Mesothelial cell of epicardium (in vitro differentiated cells): ENCODE measurements at regions not wholly inside any gene's neighbourhood (a gene's known extent, or its start where the extent isn't known, plus 50 kb on each side); places are given as distances from the start of the nearest gene placed in this dataset.
"Not testable (repeated sequence)": the region's sequence is repeated elsewhere in the genome, so short reads cannot be mapped to it uniquely, and the experiment has no call there.

ENCODE experiments used
- DNase-seq, 2 experiments: peaks; one replicate each; pipeline ENCODE4 v3.0.0; 2021; ENCODE audit warnings: low spot score in 2 of 2; ENCODE audit not compliant: unreplicated experiment in 2 of 2
- H3K27ac Mint-ChIP-seq: 2 replicates; pipeline ENCODE4 v1.8.0; 2021; ENCODE audit warnings: mixed read lengths
- H3K27me3 Mint-ChIP-seq: 2 replicates; pipeline ENCODE4 v1.8.0; 2021; ENCODE audit warnings: low read depth, mixed read lengths
- H3K36me3 Mint-ChIP-seq: 2 replicates; pipeline ENCODE4 v1.8.0; 2021; ENCODE audit warnings: mixed read lengths
- H3K4me1 Mint-ChIP-seq: 2 replicates; pipeline ENCODE4 v1.8.0; 2021; ENCODE audit warnings: mixed read lengths
- H3K4me3 Mint-ChIP-seq: 2 replicates; pipeline ENCODE4 v1.8.0; 2021; ENCODE audit warnings: mild to moderate bottlenecking, moderate library complexity, mixed read lengths
- H3K9me3 Mint-ChIP-seq: 2 replicates; pipeline ENCODE4 v1.8.0; 2021; ENCODE audit warnings: mixed read lengths
- TF ChIP-seq, protein P1 (sequence below): fragments of 200-600 bp; sonication (generic); IDR thresholded peaks from one replicate; pipeline ENCODE4 v1.5.0; 2021; ENCODE audit warnings: antibody characterized with exemption; ENCODE audit not compliant: unreplicated experiment

DNA sequence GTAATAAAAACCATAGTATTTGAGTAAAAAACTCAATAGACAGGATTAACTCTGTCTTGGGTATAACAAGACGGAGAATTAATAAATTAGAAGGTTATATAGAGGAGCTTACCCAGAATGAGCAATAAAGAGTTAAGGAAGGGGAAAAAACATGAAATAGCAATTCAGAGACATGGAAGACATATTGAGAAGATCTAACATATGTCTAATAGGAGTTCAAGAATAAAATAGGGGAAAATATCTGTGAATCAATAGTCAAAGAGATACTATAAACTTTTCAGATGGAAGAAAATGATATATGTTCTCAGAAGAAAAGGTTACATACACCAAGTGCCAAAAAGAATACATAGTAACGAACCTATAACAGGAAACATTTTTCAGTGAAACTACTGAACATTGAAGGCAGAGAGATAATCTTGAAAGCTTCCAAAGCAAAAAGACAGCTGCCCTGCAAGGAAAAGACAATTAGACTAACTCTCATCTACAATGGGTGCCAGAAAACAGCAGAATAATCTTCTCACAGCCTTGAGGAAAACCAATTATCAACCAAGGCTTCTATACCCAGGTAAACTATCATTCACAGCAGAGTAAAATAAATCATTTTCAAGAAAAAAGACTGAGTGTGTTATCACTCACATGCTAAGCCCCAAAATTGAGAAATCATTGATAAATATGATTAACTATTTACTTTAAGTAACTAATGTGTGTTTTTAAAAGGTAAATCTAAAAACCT, 106.0 kb downstream of the ENC1 start:
- Mint-ChIP-seq H3K27me3 (no peaks in the 10 kb centered on the region), H3K36me3 (peaks cover 15% of the 10 kb centered on the region), H3K9me3 (peaks cover 33% of the 10 kb centered on the region), H3K4me1 (peaks cover 2% of the 10 kb centered on the region), H3K4me3 (no peak overlapping the region), H3K27ac (no peak overlapping the region)
- TF ChIP-seq, protein P1, sequence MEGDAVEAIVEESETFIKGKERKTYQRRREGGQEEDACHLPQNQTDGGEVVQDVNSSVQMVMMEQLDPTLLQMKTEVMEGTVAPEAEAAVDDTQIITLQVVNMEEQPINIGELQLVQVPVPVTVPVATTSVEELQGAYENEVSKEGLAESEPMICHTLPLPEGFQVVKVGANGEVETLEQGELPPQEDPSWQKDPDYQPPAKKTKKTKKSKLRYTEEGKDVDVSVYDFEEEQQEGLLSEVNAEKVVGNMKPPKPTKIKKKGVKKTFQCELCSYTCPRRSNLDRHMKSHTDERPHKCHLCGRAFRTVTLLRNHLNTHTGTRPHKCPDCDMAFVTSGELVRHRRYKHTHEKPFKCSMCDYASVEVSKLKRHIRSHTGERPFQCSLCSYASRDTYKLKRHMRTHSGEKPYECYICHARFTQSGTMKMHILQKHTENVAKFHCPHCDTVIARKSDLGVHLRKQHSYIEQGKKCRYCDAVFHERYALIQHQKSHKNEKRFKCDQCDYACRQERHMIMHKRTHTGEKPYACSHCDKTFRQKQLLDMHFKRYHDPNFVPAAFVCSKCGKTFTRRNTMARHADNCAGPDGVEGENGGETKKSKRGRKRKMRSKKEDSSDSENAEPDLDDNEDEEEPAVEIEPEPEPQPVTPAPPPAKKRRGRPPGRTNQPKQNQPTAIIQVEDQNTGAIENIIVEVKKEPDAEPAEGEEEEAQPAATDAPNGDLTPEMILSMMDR: no peak
- DNase-seq: no peak

- H3K27ac Mint-ChIP-seq: no peak overlapping the region
- H3K4me3 Mint-ChIP-seq: no peak overlapping the region
- no peaks in the 10 kb centered on the region for H3K27me3 Mint-ChIP-seq
- no peaks in the 10 kb centered on the region for H3K4me1 Mint-ChIP-seq
- peaks cover 15% of the 10 kb centered on the region for H3K36me3 Mint-ChIP-seq
- TF ChIP-seq, protein P1: no peak
- peaks cover 39% of the 10 kb centered on the region for H3K9me3 Mint-ChIP-seq
- no peak for DNase-seq
These were observed 110.0 kb downstream of the ENC1 start for GRCh38 chr5:74530326-74531050.

GRCh38 chr5:74529101-74529500, 111.4 kb downstream of the ENC1 start:
- Mint-ChIP-seq H3K27me3 (no peaks in the 10 kb centered on the region), H3K9me3 (peaks cover 42% of the 10 kb centered on the region), H3K27ac (no peak overlapping the region), H3K4me1 (no peaks in the 10 kb centered on the region), H3K36me3 (peaks cover 19% of the 10 kb centered on the region), H3K4me3 (no peak overlapping the region)
- no peak for DNase-seq
- TF ChIP-seq, protein P1: no peak

GRCh38 chr5:74526111-74526510, 114.4 kb downstream of the ENC1 start:
- H3K36me3 Mint-ChIP-seq: peaks cover 20% of the 10 kb centered on the region
- H3K27ac Mint-ChIP-seq: no peak overlapping the region
- H3K4me1 Mint-ChIP-seq: no peaks in the 10 kb centered on the region
- peaks cover 30% of the 10 kb centered on the region for H3K9me3 Mint-ChIP-seq
- no peak for DNase-seq
- TF ChIP-seq, protein P1: no peak
- H3K27me3 Mint-ChIP-seq: no peaks in the 10 kb centered on the region
- no peak overlapping the region for H3K4me3 Mint-ChIP-seq

GRCh38 chr5:74524767-74525166, 115.8 kb downstream of the ENC1 start:
- peaks cover 20% of the 10 kb centered on the region for H3K36me3 Mint-ChIP-seq
- not testable (repeated sequence) for DNase-seq, H3K4me1 Mint-ChIP-seq, H3K27ac Mint-ChIP-seq, H3K27me3 Mint-ChIP-seq, H3K4me3 Mint-ChIP-seq
- H3K9me3 Mint-ChIP-seq: peaks cover 29% of the 10 kb centered on the region

DNA sequence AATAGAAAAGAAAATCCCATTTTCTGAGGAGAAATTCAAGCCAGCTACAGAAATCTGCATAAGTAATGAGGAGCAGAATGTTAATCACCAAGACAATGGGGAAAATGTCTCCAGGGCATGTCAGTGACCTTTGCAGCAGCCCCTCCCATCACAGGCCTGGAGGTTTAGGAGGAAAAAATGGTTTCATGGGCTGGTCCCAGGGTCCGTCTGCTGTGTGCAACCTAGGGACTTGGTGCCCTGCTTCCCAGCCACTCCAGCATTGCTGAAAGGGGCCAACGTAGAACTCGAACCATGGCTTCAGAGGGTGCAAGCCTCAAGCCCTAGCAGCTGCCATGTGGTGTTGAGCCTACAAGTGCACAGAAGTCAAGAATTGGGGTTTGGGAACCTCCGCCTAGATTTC, 116.8 kb downstream of the ENC1 start:
- not testable (repeated sequence) for H3K27me3 Mint-ChIP-seq, H3K4me3 Mint-ChIP-seq, H3K4me1 Mint-ChIP-seq, H3K27ac Mint-ChIP-seq, DNase-seq
- peaks cover 24% of the 10 kb centered on the region for H3K9me3 Mint-ChIP-seq
- peaks cover 20% of the 10 kb centered on the region for H3K36me3 Mint-ChIP-seq

DNA sequence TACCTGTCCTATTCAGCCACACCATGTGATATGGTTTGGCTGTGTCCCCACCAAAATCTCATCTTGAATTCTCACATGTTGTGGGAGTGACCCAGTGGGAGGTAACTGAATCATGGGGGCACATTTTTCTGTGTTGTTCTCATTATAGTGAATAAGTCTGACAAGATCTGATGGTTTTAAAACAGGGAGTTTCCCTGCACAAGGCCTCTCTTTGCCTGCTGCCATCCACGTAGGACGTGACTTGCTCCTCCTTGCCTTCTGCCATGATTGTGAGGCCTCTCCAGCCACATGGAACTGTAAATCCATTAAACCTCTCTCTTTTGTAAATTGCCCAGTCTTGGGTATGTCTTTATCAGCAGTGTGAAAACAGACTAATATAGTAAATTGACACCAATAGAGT, 117.7 kb downstream of the ENC1 start:
- not testable (repeated sequence) for H3K27me3 Mint-ChIP-seq, DNase-seq, H3K27ac Mint-ChIP-seq, H3K4me3 Mint-ChIP-seq, H3K4me1 Mint-ChIP-seq
- peaks cover 24% of the 10 kb centered on the region for H3K9me3 Mint-ChIP-seq
- H3K36me3 Mint-ChIP-seq: peaks cover 20% of the 10 kb centered on the region
